GM12892 (cell line): ENCODE measurements at regions not wholly inside any gene's neighbourhood (a gene's known extent, or its start where the extent isn't known, plus 50 kb on each side); places are given as distances from the start of the nearest gene placed in this dataset.

Experiments
- DNase-seq: peaks from one replicate; pipeline ENCODE4 v3.0.0; 2011; ENCODE audit not compliant: insufficient read length
- FAIRE-seq: peaks from 2 replicates; lab custom pipeline; 2011; peaks lifted over from hg19 to GRCh38; lab: Jason Lieb, UNC
- POLR2A ChIP-seq: IDR thresholded peaks from 2 replicates; pipeline ENCODE4 v1.6.1; 2011; ENCODE audit warnings: low read depth, low read length, control low read depth
- POLR2AphosphoS5 ChIP-seq: IDR thresholded peaks from 2 replicates; pipeline ENCODE4 v1.6.1; 2011; ENCODE audit warnings: low read depth, low read length, control low read depth
- TAF1 ChIP-seq: IDR thresholded peaks from 2 replicates; pipeline ENCODE4 v1.6.1; 2011; ENCODE audit warnings: low read depth, mild to moderate bottlenecking, control low read depth, low read length, borderline replicate concordance

GRCh38 chr13:62910541-62911060 lies 1495.0 kb upstream of the PCDH20 start:
- no peak for TF ChIP-seq POLR2AphosphoS5
- TF ChIP-seq POLR2A = no peak
- TF ChIP-seq TAF1 = no peak
- FAIRE-seq (no peak), DNase-seq (no peak)

- no peak for TF ChIP-seq TAF1
- FAIRE-seq (no peak), DNase-seq (no peak)
Measured at GRCh38 chr13:62908321-62908720, 1492.7 kb upstream of the PCDH20 start.

- TF ChIP-seq POLR2A (no peak), TAF1 (no peak)
- DNase-seq (no peak), FAIRE-seq (no peak)
Measured at GRCh38 chr13:62906896-62907295, 1491.2 kb upstream of the PCDH20 start.

GRCh38 chr13:62906469-62906868 lies 1490.8 kb upstream of the PCDH20 start:
- FAIRE-seq = no peak
- DNase-seq = no peak
- TF ChIP-seq POLR2A (no peak), POLR2AphosphoS5 (no peak), TAF1 (no peak)

- no peak for TF ChIP-seq TAF1
- no peak for FAIRE-seq
- DNase-seq = no peak
Measured at GRCh38 chr13:62887046-62887445, 1471.4 kb upstream of the PCDH20 start.

GRCh38 chr13:62879071-62879470 lies 1463.4 kb upstream of the PCDH20 start:
- FAIRE-seq = no peak
- no peak for DNase-seq
- TF ChIP-seq POLR2A (no peak), TAF1 (no peak), POLR2AphosphoS5 (no peak)

- DNase-seq (no peak), FAIRE-seq (no peak)
- TF ChIP-seq POLR2A (no peak), POLR2AphosphoS5 (no peak), TAF1 (no peak)
Measured at GRCh38 chr13:62875118-62875640, 1459.5 kb upstream of the PCDH20 start.

GRCh38 chr13:62850331-62850730 lies 1434.7 kb upstream of the PCDH20 start:
- no peak for TF ChIP-seq TAF1
- FAIRE-seq (no peak), DNase-seq (no peak)

GRCh38 chr13:62847520-62847919 lies 1431.9 kb upstream of the PCDH20 start:
- no peak for TF ChIP-seq TAF1
- no peak for TF ChIP-seq POLR2A
- TF ChIP-seq POLR2AphosphoS5 = no peak
- FAIRE-seq (no peak), DNase-seq (no peak)

GRCh38 chr13:62846302-62846701 lies 1430.7 kb upstream of the PCDH20 start:
- no peak for TF ChIP-seq POLR2AphosphoS5
- no peak for TF ChIP-seq POLR2A
- TF ChIP-seq TAF1 = no peak
- FAIRE-seq = no peak
- DNase-seq = no peak

- TF ChIP-seq TAF1 = no peak
- no peak for TF ChIP-seq POLR2AphosphoS5
- no peak for TF ChIP-seq POLR2A
- no peak for FAIRE-seq
Measured at GRCh38 chr13:62839338-62839737, 1423.7 kb upstream of the PCDH20 start.

GRCh38 chr13:62838929-62839328 lies 1423.3 kb upstream of the PCDH20 start:
- no peak for FAIRE-seq

More at GRCh38 chr13:62839338-62839737, 1423.7 kb upstream of the PCDH20 start:
- DNase-seq = no peak

GRCh38 chr13:62837895-62838294 lies 1422.2 kb upstream of the PCDH20 start:
- DNase-seq (no peak), FAIRE-seq (no peak)
- TF ChIP-seq POLR2A (no peak), TAF1 (no peak), POLR2AphosphoS5 (no peak)

More at GRCh38 chr13:62838929-62839328, 1423.3 kb upstream of the PCDH20 start:
- DNase-seq = no peak
- TF ChIP-seq POLR2A = no peak

- DNase-seq (no peak), FAIRE-seq (no peak)
- TF ChIP-seq TAF1 (no peak), POLR2AphosphoS5 (no peak), POLR2A (no peak)
Measured at GRCh38 chr13:62829486-62829885, 1413.8 kb upstream of the PCDH20 start.
